Stimulated activated CD4-positive, alpha-beta T cell treated with anti-CD3 and anti-CD28 coated beads, Interleukin-1b, Interleukin-23, amount 100 ng/mL, for 4 hours (primary cell): ENCODE measurements at regions not wholly inside any gene's neighbourhood (a gene's known extent, or its start where the extent isn't known, plus 50 kb on each side); places are given as distances from the start of the nearest gene placed in this dataset.
"Not testable (repeated sequence)": the region's sequence is repeated elsewhere in the genome, so short reads cannot be mapped to it uniquely, and the experiment has no call there.

ENCODE experiments used
- DNase-seq, 2 donors: peaks; one replicate each; pipeline ENCODE4 v3.0.0-alpha.2; 2020; ENCODE audit warnings: low read depth in 2 of 2

GRCh38 chr5:117318528-117318927 is 743.9 kb upstream of the SEMA6A start:
- DNase-seq, result no peak

- DNase-seq, result no peak
Observed at GRCh38 chr5:117315170-117315569, 740.5 kb upstream of the SEMA6A start.

GRCh38 chr5:117304512-117305107 is 730.0 kb upstream of the SEMA6A start:
- not testable (repeated sequence) for DNase-seq

- DNase-seq, result no peak
Observed at GRCh38 chr5:117302949-117303348, 728.3 kb upstream of the SEMA6A start.

- DNase-seq, result no peak
Observed at GRCh38 chr5:117302473-117302872, 727.9 kb upstream of the SEMA6A start.

- no peak for DNase-seq
Observed at GRCh38 chr5:117299936-117300328, 725.3 kb upstream of the SEMA6A start.

- DNase-seq, result no peak
Observed at GRCh38 chr5:117299224-117299935, 724.8 kb upstream of the SEMA6A start.

GRCh38 chr5:117296872-117297271 is 722.2 kb upstream of the SEMA6A start:
- no peak for DNase-seq

- DNase-seq, result no peak
Observed at GRCh38 chr5:117295941-117296340, 721.3 kb upstream of the SEMA6A start.

- DNase-seq, result no peak
Observed at GRCh38 chr5:117286813-117287212, 712.2 kb upstream of the SEMA6A start.

- no peak for DNase-seq
Observed at GRCh38 chr5:117271656-117272055, 697.0 kb upstream of the SEMA6A start.

GRCh38 chr5:117266280-117266679 is 691.7 kb upstream of the SEMA6A start:
- DNase-seq, result no peak

- DNase-seq, result no peak
Observed at GRCh38 chr5:117263231-117263630, 688.6 kb upstream of the SEMA6A start.

- DNase-seq, result no peak
Observed at GRCh38 chr5:117262572-117263131, 688.0 kb upstream of the SEMA6A start.

GRCh38 chr5:117261948-117262571 is 687.4 kb upstream of the SEMA6A start:
- no peak for DNase-seq

- no peak for DNase-seq
Observed at GRCh38 chr5:117255211-117256027, 680.8 kb upstream of the SEMA6A start.

GRCh38 chr5:117252566-117252965 is 677.9 kb upstream of the SEMA6A start:
- DNase-seq, result no peak

GRCh38 chr5:117249086-117249815 is 674.6 kb upstream of the SEMA6A start:
- no peak for DNase-seq

- no peak for DNase-seq
Observed at GRCh38 chr5:117246424-117246823, 671.8 kb upstream of the SEMA6A start.

- DNase-seq, result no peak
Observed at GRCh38 chr5:117245130-117245529, 670.5 kb upstream of the SEMA6A start.

GRCh38 chr5:117242028-117242427 is 667.4 kb upstream of the SEMA6A start:
- DNase-seq, result no peak
